ENCODE measurements at regions not wholly inside any gene's neighbourhood (a gene's known extent, or its start where the extent isn't known, plus 50 kb on each side); places are given as distances from the start of the nearest gene placed in this dataset.

GRCh38 chr6:56843476-56844349 is 111.2 kb upstream of the BEND6 start:
- H3K4me1 ChIP-seq: no peaks in the 10 kb centered on the region
- TF ChIP-seq, protein P1, sequence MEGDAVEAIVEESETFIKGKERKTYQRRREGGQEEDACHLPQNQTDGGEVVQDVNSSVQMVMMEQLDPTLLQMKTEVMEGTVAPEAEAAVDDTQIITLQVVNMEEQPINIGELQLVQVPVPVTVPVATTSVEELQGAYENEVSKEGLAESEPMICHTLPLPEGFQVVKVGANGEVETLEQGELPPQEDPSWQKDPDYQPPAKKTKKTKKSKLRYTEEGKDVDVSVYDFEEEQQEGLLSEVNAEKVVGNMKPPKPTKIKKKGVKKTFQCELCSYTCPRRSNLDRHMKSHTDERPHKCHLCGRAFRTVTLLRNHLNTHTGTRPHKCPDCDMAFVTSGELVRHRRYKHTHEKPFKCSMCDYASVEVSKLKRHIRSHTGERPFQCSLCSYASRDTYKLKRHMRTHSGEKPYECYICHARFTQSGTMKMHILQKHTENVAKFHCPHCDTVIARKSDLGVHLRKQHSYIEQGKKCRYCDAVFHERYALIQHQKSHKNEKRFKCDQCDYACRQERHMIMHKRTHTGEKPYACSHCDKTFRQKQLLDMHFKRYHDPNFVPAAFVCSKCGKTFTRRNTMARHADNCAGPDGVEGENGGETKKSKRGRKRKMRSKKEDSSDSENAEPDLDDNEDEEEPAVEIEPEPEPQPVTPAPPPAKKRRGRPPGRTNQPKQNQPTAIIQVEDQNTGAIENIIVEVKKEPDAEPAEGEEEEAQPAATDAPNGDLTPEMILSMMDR (IDR thresholded peaks at IDR 0.05): peak in 2 of 3 donors; percentile 8 to 15
- TF ChIP-seq POLR2A (IDR thresholded peaks at IDR 0.05) (no peak), POLR2AphosphoS5 (IDR thresholded peaks at IDR 0.05) (peak in 1 of 3 donors; percentile 10)
- H3K4me3 ChIP-seq: peak overlapping the region; percentile 71 to 91 (median 82)
- DNase-seq (ENCODE audit: low spot score in 2 of 2): no peak
- H3K27ac ChIP-seq: peak overlapping the region; percentile 74 to 86
- intact Hi-C loops (cut with DNase I; ENCODE audit: low total_unique reads): loop anchor here (5.0 kb wide), 1 partner anchor 131 kb away; no protein-coding TSS in a partner anchor
- no peaks in the 10 kb centered on the region for H3K9me3 ChIP-seq
- H3K36me3 ChIP-seq: no peaks in the 10 kb centered on the region
- peaks cover 0 to 4% of the 10 kb centered on the region in 2 donors for H3K27me3 ChIP-seq

- Histone ChIP-seq H3K27me3 (peaks cover 0 to 4% of the 10 kb centered on the region in 2 donors), H3K36me3 (no peaks in the 10 kb centered on the region), H3K27ac (peak overlapping the region; percentile 74 to 86), H3K4me1 (no peaks in the 10 kb centered on the region), H3K4me3 (peak overlapping the region; percentile 71 to 91 (median 82)), H3K9me3 (no peaks in the 10 kb centered on the region)
- intact Hi-C loops (cut with DNase I; ENCODE audit: low total_unique reads): loop anchor here (5.0 kb wide), 1 partner anchor 131 kb away; no protein-coding TSS in a partner anchor
- no peak for DNase-seq (ENCODE audit: low spot score in 2 of 2)
- TF ChIP-seq, protein P1 (IDR thresholded peaks at IDR 0.05): no peak
- TF ChIP-seq POLR2A (IDR thresholded peaks at IDR 0.05) (no peak), POLR2AphosphoS5 (IDR thresholded peaks at IDR 0.05) (no peak)
These were observed 112.0 kb upstream of the BEND6 start for GRCh38 chr6:56842686-56843475.

- no peak for TF ChIP-seq POLR2A (IDR thresholded peaks at IDR 0.05)
- TF ChIP-seq POLR2AphosphoS5 (IDR thresholded peaks at IDR 0.05): no peak
- TF ChIP-seq, protein P1 (IDR thresholded peaks at IDR 0.05): no peak
- no peaks in the 10 kb centered on the region for H3K9me3 ChIP-seq
- no peaks in the 10 kb centered on the region for H3K36me3 ChIP-seq
- H3K27ac ChIP-seq: peak overlapping the region in 1 of 2 donors; percentile 28
- H3K27me3 ChIP-seq: peaks cover 0 to 4% of the 10 kb centered on the region in 2 donors
- intact Hi-C loops (cut with DNase I; ENCODE audit: low total_unique reads): loop anchor here (5.0 kb wide), 1 partner anchor 129 kb away; no protein-coding TSS in a partner anchor
- no peak for DNase-seq (ENCODE audit: low spot score in 2 of 2)
- no peaks in the 10 kb centered on the region for H3K4me1 ChIP-seq
- peak overlapping the region in 2 of 3 donors; percentile 82 to 91 for H3K4me3 ChIP-seq
These were observed 113.2 kb upstream of the BEND6 start for GRCh38 chr6:56841751-56842150.

DNA sequence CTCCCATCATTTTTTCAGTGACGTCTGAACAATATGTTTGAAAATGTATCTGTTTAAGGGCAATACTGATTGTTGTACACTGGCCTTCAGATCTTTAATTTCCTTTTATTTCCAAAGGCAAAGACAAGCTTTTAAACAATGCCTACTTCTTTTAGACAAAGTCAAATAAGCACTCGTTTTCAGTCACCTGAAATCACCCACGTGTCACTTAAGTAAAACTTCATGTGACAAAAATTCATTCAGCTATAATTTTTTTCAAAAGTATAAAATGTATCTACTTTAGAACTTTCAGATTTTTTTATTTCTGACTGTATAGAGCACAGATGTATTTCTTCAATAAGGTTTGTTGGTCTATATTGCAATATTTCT is 113.5 kb upstream of the BEND6 start:
- H3K4me1 ChIP-seq: no peaks in the 10 kb centered on the region
- H3K9me3 ChIP-seq: no peaks in the 10 kb centered on the region
- peaks cover 0 to 4% of the 10 kb centered on the region in 2 donors for H3K27me3 ChIP-seq
- DNase-seq (ENCODE audit: low spot score in 2 of 2): no peak
- H3K4me3 ChIP-seq: peak overlapping the region in 1 of 3 donors; percentile 1
- TF ChIP-seq, protein P1 (IDR thresholded peaks at IDR 0.05): no peak
- TF ChIP-seq POLR2AphosphoS5 (IDR thresholded peaks at IDR 0.05) (no peak), POLR2A (IDR thresholded peaks at IDR 0.05) (no peak)
- intact Hi-C loops (cut with DNase I; ENCODE audit: low total_unique reads): loop anchor here (5.0 kb wide), 1 partner anchor 129 kb away; no protein-coding TSS in a partner anchor
- peak overlapping the region; percentile 6 to 28 for H3K27ac ChIP-seq
- no peaks in the 10 kb centered on the region for H3K36me3 ChIP-seq
